IMR-90 (cell line): ENCODE measurements at regions not wholly inside any gene's neighbourhood (a gene's known extent, or its start where the extent isn't known, plus 50 kb on each side); places are given as distances from the start of the nearest gene placed in this dataset.

Source experiments
- ATAC-seq: fragments of 200-7000 bp; cut with Tn5 transposase; 2 replicates; pipeline ENCODE4 v1.9.1; 2020; ENCODE audit warnings: low read depth, mild to moderate bottlenecking, moderate library complexity
- BruUV-seq: library from RNA; stranded (reverse); fragments of 400-500 nt; replicated peaks from 2 replicates; lab custom pipeline; 2021; lab: Mats Ljungman, UMichigan
- CTCF ChIA-PET: fragments of 300-600 bp; formaldehyde crosslinking; extraction: SDS; loops from one replicate; lab custom pipeline; 2021; ENCODE audit warnings: antibody characterized with exemption; lab: Yijun Ruan, JAX
- POLR2A ChIA-PET: fragments of 300-600 bp; sonication (Branson Sonifier 250); formaldehyde crosslinking; loops from one replicate; lab custom pipeline; 2022; ENCODE audit warnings: antibody characterized with exemption; ENCODE audit not compliant: unreplicated experiment; lab: Charles Lee
- DNase-seq: peaks from one replicate; pipeline ENCODE4 v3.0.0; 2013
- H2AFZ ChIP-seq: replicated peaks from 2 replicates; pipeline ENCODE3; 2013; ENCODE audit warnings: low read length, mild to moderate bottlenecking; ENCODE audit not compliant: poor library complexity
- H2AK5ac ChIP-seq: 2 replicates; pipeline ENCODE4 v1.6.1; 2013; ENCODE audit warnings: low read depth, low read length, inconsistent platforms
- H2AK9ac ChIP-seq: replicated peaks from 2 replicates; pipeline ENCODE3; 2013; ENCODE audit warnings: mild to moderate bottlenecking, low read depth, low read length, moderate library complexity; ENCODE audit not compliant: poor library complexity
- H2BK120ac ChIP-seq: 2 replicates; pipeline ENCODE4 v1.6.1; 2013; ENCODE audit warnings: low read depth, low read length, inconsistent platforms
- H2BK15ac ChIP-seq: 3 replicates; pipeline ENCODE4 v1.6.1; 2013; ENCODE audit warnings: low read depth, low read length, inconsistent platforms
- H2BK20ac ChIP-seq: 2 replicates; pipeline ENCODE4 v1.6.1; 2013; ENCODE audit warnings: low read depth, mild to moderate bottlenecking, inconsistent platforms, low read length, moderate library complexity
- H2BK5ac ChIP-seq: 2 replicates; pipeline ENCODE4 v1.6.1; 2013; ENCODE audit warnings: mild to moderate bottlenecking, low read depth, low read length, inconsistent platforms; ENCODE audit not compliant: poor library complexity, severe bottlenecking
- H3K14ac ChIP-seq: replicated peaks from 2 replicates; pipeline ENCODE4 v1.6.1; 2013; ENCODE audit warnings: low read depth, low read length, inconsistent platforms
- H3K18ac ChIP-seq: 2 replicates; pipeline ENCODE4 v1.6.1; 2013; ENCODE audit warnings: low read depth, low read length, control low read depth
- H3K23ac ChIP-seq: 2 replicates; pipeline ENCODE4 v1.6.1; 2013; ENCODE audit warnings: low read depth, low read length, inconsistent platforms
- H3K27ac ChIP-seq: 2 replicates; pipeline ENCODE4 v1.5.1; 2013; ENCODE audit warnings: mild to moderate bottlenecking, control low read depth, low read length; ENCODE audit not compliant: insufficient read depth
- H3K27me3 ChIP-seq: 2 replicates; pipeline ENCODE4 v1.6.1; 2013; ENCODE audit warnings: low read length; ENCODE audit not compliant: control insufficient read depth, insufficient read depth
- H3K36me3 ChIP-seq: 2 replicates; pipeline ENCODE4 v1.6.1; 2013; ENCODE audit warnings: low read length, mixed read lengths; ENCODE audit not compliant: control insufficient read depth, insufficient read depth
- H3K4ac ChIP-seq: 2 replicates; pipeline ENCODE4 v1.6.1; 2013; ENCODE audit warnings: low read depth, low read length, inconsistent platforms
- H3K4me1 ChIP-seq: 2 replicates; pipeline ENCODE4 v1.6.1; 2013; ENCODE audit warnings: low read length, mixed read lengths; ENCODE audit not compliant: control insufficient read depth, insufficient read depth
- H3K4me2 ChIP-seq: 2 replicates; pipeline ENCODE4 v1.6.1; 2013; ENCODE audit warnings: low read depth, mild to moderate bottlenecking, control low read depth, low read length, moderate library complexity
- H3K4me3 ChIP-seq: 2 replicates; pipeline ENCODE4 v1.5.1; 2013; ENCODE audit warnings: low read depth, mild to moderate bottlenecking, control low read depth, low read length, moderate library complexity; ENCODE audit not compliant: insufficient read depth
- H3K56ac ChIP-seq: 2 replicates; pipeline ENCODE4 v1.6.1; 2013; ENCODE audit warnings: low read length, inconsistent platforms; ENCODE audit not compliant: insufficient read depth; ENCODE audit errors: extremely low read depth
- H3K79me1 ChIP-seq, 2 experiments: 2 replicates each; pipeline ENCODE4 v1.6.1; 2013; ENCODE audit warnings: low read length in 2 of 2, inconsistent platforms in 1 of 2, low read depth in 1 of 2
- H3K9ac ChIP-seq: 2 replicates; pipeline ENCODE4 v1.6.1; 2013; ENCODE audit warnings: low read depth, low read length, control low read depth
- H3K9me1 ChIP-seq: 2 replicates; pipeline ENCODE4 v1.6.1; 2013; ENCODE audit warnings: low read length, inconsistent platforms; ENCODE audit not compliant: insufficient read depth
- H3K9me3 ChIP-seq: 2 replicates; pipeline ENCODE4 v1.6.1; 2013; ENCODE audit warnings: low read length; ENCODE audit not compliant: control insufficient read depth, insufficient read depth
- H4K20me1 ChIP-seq: 2 replicates; pipeline ENCODE4 v1.6.1; 2013; ENCODE audit warnings: low read length, inconsistent platforms; ENCODE audit not compliant: insufficient read depth
- H4K5ac ChIP-seq: 2 replicates; pipeline ENCODE4 v1.6.1; 2013; ENCODE audit warnings: mild to moderate bottlenecking, low read depth, low read length, control low read depth
- H4K8ac ChIP-seq, 2 experiments: 2 replicates each; pipeline ENCODE4 v1.6.1; 2013; ENCODE audit warnings: low read depth in 2 of 2, low read length in 2 of 2, control low read depth in 1 of 2, inconsistent platforms in 1 of 2
- H4K91ac ChIP-seq: 2 replicates; pipeline ENCODE4 v1.6.1; 2013; ENCODE audit warnings: low read depth, low read length, inconsistent platforms; ENCODE audit not compliant: insufficient read depth
- MAZ ChIP-seq: IDR thresholded peaks from 2 replicates; pipeline ENCODE4 v1.6.1; 2012; ENCODE audit warnings: low read depth, mild to moderate bottlenecking, low read length, improper control_type of control experiment, moderate library complexity, borderline replicate concordance
- POLR2A ChIP-seq: IDR thresholded peaks from 2 replicates; pipeline ENCODE4 v1.6.1; 2012; ENCODE audit warnings: mild to moderate bottlenecking, low read depth, low read length
- RAD21 ChIP-seq: IDR thresholded peaks from 2 replicates; pipeline ENCODE4 v1.6.1; 2012; ENCODE audit warnings: low read length, improper control_type of control experiment
- RFX5 ChIP-seq: IDR thresholded peaks from 2 replicates; pipeline ENCODE4 v1.8.0; 2012; ENCODE audit warnings: low read depth, mild to moderate bottlenecking, low read length, moderate library complexity
- WGBS, 2 experiments: methylation state at CpG; one replicate each; pipeline versions ENCODE4 v1.1.5 to v1.1.7; 2013; ENCODE audit warnings: missing lambda C conversion rate in 2 of 2; ENCODE audit not compliant: insufficient read length in 1 of 2; ENCODE audit errors: extremely low coverage in 2 of 2; 5-methylcytosine and 5-hydroxymethylcytosine counted together
- dilution Hi-C: fragments of 300-500 bp; cut with HindIII; formaldehyde crosslinking; loops from one replicate; pipeline ENCODE4 v1.14.3; 2018; ENCODE audit warnings: low sequenced_read_pairs; ENCODE audit not compliant: unreplicated experiment
- in situ Hi-C: fragments of 300-500 bp; cut with MboI; formaldehyde crosslinking; loops from 3 replicates; pipeline ENCODE4 v1.14.3; 2019; ENCODE audit warnings: low sequenced_read_pairs, inconsistent platforms, mixed read lengths
- intact Hi-C: fragments of 100-400 bp; cut with micrococcal nuclease; formaldehyde crosslinking; loops from 2 replicates; pipeline ENCODE4 v1.10.0; 2022

DNA sequence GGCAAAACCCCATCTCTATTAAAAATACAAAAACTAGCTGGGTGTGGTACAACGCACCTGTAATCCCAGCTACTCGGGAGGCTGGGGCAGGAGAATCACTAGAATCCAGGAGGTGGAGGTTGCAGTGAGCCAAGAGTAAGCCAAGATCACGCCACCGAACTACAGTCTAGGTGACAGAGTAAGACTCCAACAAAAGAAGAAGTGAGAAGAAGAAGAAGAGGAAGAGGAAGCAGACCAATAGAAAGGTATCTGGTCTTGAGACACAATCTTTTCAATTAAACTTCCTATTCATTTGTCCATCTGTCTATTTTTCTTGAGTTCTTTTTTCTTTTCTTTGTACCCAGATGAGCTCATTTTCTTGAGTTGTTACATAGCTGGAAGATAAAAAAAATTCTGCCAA lies 55.7 kb upstream of the ACADM start:
- H3K9me1 ChIP-seq = no peaks in the 10 kb centered on the region; the same call in 1 of the 2 replicates
- H3K23ac ChIP-seq = no peak overlapping the region
- H3K27me3 ChIP-seq = no peaks in the 10 kb centered on the region
- no peak overlapping the region for H3K27ac ChIP-seq
- no peak overlapping the region for H3K14ac ChIP-seq
- peaks cover 6% of the 10 kb centered on the region for H3K4me1 ChIP-seq
- ChIA-PET CTCF (interaction anchor here (0.6 kb wide), 1 partner anchor 383 kb away, joined by 4 read pairs; no protein-coding TSS in a partner anchor), POLR2A (no interaction called here)
- no peak overlapping the region for H3K4ac ChIP-seq
- no peak overlapping the region for H3K18ac ChIP-seq
- no peak overlapping the region for H3K4me2 ChIP-seq
- no peaks in the 10 kb centered on the region for H3K36me3 ChIP-seq
- no peak overlapping the region for H4K5ac ChIP-seq
- TF ChIP-seq POLR2A = no peak
- TF ChIP-seq RAD21 = no peak
- TF ChIP-seq MAZ = no peak
- TF ChIP-seq RFX5 = no peak
- H2BK20ac ChIP-seq = no peak overlapping the region
- no peaks in the 10 kb centered on the region for H3K79me1 ChIP-seq
- H2AFZ ChIP-seq = no peak overlapping the region
- no peak overlapping the region for H4K8ac ChIP-seq
- H3K9me3 ChIP-seq = no peaks in the 10 kb centered on the region
- no peak overlapping the region for H2AK5ac ChIP-seq
- no peak overlapping the region for H2BK15ac ChIP-seq
- in situ Hi-C loops (no loop called here), intact Hi-C loops (no loop called here), dilution Hi-C loops (no loop called here)
- H2BK5ac ChIP-seq = no peak overlapping the region
- no peak overlapping the region for H2AK9ac ChIP-seq
- H3K4me3 ChIP-seq = no peak overlapping the region
- no CpG with 5 or more reads among the region's 4 CpGs for WGBS, 2 experiments
- BruUV-seq = no TSS peak
- ATAC-seq (no peak), DNase-seq (no peak)
- H2BK120ac ChIP-seq = no peak overlapping the region
- no peaks in the 10 kb centered on the region for H4K20me1 ChIP-seq
- H4K91ac ChIP-seq = no peak overlapping the region
- no peak overlapping the region for H3K56ac ChIP-seq
- H3K9ac ChIP-seq = no peak overlapping the region
